B cell (primary cell): ENCODE measurements at regions not wholly inside any gene's neighbourhood (a gene's known extent, or its start where the extent isn't known, plus 50 kb on each side); places are given as distances from the start of the nearest gene placed in this dataset.

Experiments used
- CTCF ChIP-seq: fragments of 200-600 bp; IDR thresholded peaks from one replicate; pipeline ENCODE4 v1.8.0; 2022; ENCODE audit warnings: antibody characterized with exemption, mild to moderate bottlenecking
- EZH2 ChIP-seq: IDR thresholded peaks from 2 replicates; pipeline ENCODE4 v1.6.1; 2012; ENCODE audit warnings: borderline replicate concordance, low read depth, mild to moderate bottlenecking, moderate library complexity, low read length; ENCODE audit not compliant: insufficient read depth, poor library complexity, severe bottlenecking

- TF ChIP-seq CTCF (no peak), EZH2 (no peak)
Observed at GRCh38 chr7:126079581-126079980, 1150.0 kb upstream of the POT1 start.
